Testis (tissue), 2 donors: ENCODE measurements at regions not wholly inside any gene's neighbourhood (a gene's known extent, or its start where the extent isn't known, plus 50 kb on each side); places are given as distances from the start of the nearest gene placed in this dataset.

Source experiments
- DNase-seq: peaks from one replicate; pipeline ENCODE4 v3.0.0-alpha.2; 2019
- H3K27ac ChIP-seq, 2 donors: fragments of 200-600 bp; sonication (generic); one replicate each; pipeline ENCODE4 v1.5.1; 2019
- H3K27me3 ChIP-seq: fragments of 200-600 bp; sonication (generic); one replicate; pipeline ENCODE4 v1.5.1; 2019
- H3K36me3 ChIP-seq: fragments of 200-600 bp; sonication (generic); one replicate; pipeline ENCODE4 v1.5.1; 2017; ENCODE audit warnings: low read depth; ENCODE audit errors: missing control alignments
- H3K4me1 ChIP-seq: fragments of 200-600 bp; sonication (generic); one replicate; pipeline ENCODE4 v1.5.1; 2019
- H3K4me3 ChIP-seq, 2 donors: fragments of 200-600 bp; sonication (generic); one replicate each; pipeline ENCODE4 v1.5.1; 2017 to 2019
- H3K9me3 ChIP-seq: fragments of 200-600 bp; sonication (generic); one replicate; pipeline ENCODE4 v1.5.1; 2017
- POLR2A ChIP-seq: fragments of 450-650 bp; IDR thresholded peaks from one replicate; pipeline ENCODE4 v1.6.1; 2017; ENCODE audit warnings: antibody characterized with exemption, mild to moderate bottlenecking, moderate library complexity
- WGBS, 2 donors: methylation state at CpG; one replicate each; pipeline ENCODE4 v1.1.5; 2018; 5-methylcytosine and 5-hydroxymethylcytosine counted together
- intact Hi-C: fragments of 100-400 bp; cut with DNase I; formaldehyde crosslinking; loops from one replicate; pipeline ENCODE4 v1.15.1; 2023; ENCODE audit warnings: low total_unique reads
- TF ChIP-seq, protein P1 (sequence below), 3 experiments: fragments of 450-650 bp in 2 of 3; fragments of 200-600 bp in 1 of 3; sonication (generic) in 1 of 3; IDR thresholded peaks; one replicate each; pipeline ENCODE4 v1.5.1; 2016 to 2019; ENCODE audit warnings: antibody characterized with exemption in 3 of 3, mild to moderate bottlenecking in 2 of 3, moderate library complexity in 1 of 3

DNA sequence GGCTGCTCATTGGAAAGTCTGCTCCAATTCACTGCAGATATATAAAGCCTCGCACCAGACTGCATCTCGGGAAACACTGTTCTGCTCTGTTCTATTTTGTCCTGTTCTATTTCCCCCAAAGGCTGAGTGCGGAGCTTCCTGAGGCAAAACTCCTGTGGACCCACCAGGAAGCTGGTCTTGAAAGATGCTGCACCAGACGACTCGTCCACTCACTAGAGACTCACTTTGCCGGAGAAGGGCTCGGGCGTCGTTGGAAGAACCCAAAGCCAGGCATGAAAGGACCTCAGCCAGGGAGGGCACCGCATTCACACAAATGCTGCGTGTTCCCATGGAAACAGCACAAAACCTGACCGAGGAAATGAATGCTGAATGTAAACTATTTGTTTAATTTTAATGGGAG lies 331.2 kb upstream of the SFSWAP start:
- intact Hi-C loops: no loop called here
- Histone ChIP-seq H3K9me3 (no peaks in the 10 kb centered on the region), H3K27ac (no peak overlapping the region), H3K27me3 (no peaks in the 10 kb centered on the region), H3K36me3 (no peaks in the 10 kb centered on the region), H3K4me3 (no peak overlapping the region), H3K4me1 (peaks cover 8% of the 10 kb centered on the region)
- TF ChIP-seq, protein P1, sequence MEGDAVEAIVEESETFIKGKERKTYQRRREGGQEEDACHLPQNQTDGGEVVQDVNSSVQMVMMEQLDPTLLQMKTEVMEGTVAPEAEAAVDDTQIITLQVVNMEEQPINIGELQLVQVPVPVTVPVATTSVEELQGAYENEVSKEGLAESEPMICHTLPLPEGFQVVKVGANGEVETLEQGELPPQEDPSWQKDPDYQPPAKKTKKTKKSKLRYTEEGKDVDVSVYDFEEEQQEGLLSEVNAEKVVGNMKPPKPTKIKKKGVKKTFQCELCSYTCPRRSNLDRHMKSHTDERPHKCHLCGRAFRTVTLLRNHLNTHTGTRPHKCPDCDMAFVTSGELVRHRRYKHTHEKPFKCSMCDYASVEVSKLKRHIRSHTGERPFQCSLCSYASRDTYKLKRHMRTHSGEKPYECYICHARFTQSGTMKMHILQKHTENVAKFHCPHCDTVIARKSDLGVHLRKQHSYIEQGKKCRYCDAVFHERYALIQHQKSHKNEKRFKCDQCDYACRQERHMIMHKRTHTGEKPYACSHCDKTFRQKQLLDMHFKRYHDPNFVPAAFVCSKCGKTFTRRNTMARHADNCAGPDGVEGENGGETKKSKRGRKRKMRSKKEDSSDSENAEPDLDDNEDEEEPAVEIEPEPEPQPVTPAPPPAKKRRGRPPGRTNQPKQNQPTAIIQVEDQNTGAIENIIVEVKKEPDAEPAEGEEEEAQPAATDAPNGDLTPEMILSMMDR (IDR thresholded peaks at IDR 0.05): no peak
- no peak for TF ChIP-seq POLR2A
- peak; percentile 11 for DNase-seq
- WGBS, 2 donors: 76 to 78% methylated on average over 12 of the region's 12 CpGs

DNA sequence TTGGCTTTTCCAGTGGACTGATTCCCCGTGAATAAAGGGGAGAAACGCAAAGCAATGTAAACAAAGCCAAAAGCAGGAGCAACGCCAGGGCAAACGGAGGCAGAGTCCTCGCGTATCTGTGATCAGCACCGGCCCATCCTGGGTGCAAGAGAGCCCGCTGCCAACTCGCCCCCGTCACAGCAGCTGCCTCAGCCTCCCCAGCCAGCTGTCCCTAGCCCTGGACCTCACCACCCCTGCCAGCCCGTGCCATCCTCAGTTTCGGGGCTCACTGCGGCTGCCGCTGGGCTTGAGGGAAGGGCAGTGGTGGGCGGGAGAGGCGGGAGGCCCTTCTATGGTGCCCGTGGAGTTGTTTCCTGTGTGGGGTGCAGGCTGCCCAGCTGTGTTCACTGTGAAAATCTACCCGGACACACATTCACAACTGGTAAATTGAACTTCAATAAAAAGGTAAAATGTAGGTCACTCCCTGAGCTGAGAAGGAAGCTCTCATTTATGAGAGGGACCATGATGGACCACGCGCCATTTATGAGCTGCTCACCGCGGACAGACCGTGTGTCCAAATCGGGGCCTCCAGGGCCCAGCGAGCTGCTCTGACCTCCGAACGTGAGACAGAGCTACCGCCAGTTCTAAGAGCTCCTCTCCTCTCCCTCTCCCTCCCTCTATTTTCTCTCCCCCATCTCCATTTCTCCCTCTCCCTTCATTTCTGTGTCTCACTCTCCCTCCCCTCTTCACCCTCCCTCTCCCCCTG lies 330.5 kb upstream of the SFSWAP start:
- no peaks in the 10 kb centered on the region for H3K27me3 ChIP-seq
- DNase-seq: peak; percentile 6
- H3K4me3 ChIP-seq: no peak overlapping the region
- TF ChIP-seq, protein P1 (IDR thresholded peaks at IDR 0.05): no peak
- TF ChIP-seq POLR2A: no peak
- 88% methylated on average over 28 of the region's 28 CpGs for whole genome bisulfite sequencing, 2 donors
- no peaks in the 10 kb centered on the region for H3K9me3 ChIP-seq
- H3K36me3 ChIP-seq: no peaks in the 10 kb centered on the region
- H3K4me1 ChIP-seq: peaks cover 4% of the 10 kb centered on the region
- no peak overlapping the region for H3K27ac ChIP-seq
- intact Hi-C loops: no loop called here

DNA sequence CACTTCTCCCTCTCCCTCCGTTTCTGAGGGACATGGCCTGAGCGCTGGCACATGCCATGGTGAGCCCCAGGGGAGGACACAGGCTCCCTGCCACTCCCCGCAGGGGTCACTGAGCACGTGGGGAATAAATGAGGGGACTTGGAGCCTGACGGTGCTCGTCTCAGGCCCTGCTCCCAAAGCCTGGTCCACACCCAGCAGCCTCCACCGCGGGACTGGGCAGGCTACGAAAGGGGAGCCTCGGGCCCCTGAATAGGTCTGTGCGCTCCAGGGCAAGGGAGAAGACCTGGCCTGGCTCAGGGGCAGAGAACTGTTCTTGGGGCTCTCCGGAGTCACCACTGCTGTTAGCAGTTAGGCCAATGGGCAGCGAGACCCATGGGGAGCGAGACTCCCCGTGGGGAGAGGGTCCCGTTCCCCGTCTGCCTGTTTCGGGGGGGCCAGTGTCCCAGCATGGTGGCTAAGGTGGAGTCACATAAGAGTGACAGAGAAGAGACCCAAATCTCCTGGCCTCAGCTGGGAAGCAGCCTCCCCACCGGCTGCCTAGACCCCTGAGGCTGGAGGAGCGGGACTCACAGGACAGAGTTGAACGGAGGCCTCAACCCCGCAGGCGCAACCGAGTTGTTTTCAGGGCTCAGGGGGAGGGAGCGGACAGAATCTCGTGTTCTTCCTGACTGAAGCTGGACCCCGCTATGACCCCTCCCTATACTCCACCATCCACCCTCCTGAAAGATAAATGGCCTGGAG lies 329.8 kb upstream of the SFSWAP start:
- no peak for DNase-seq
- Histone ChIP-seq H3K4me1 (no peaks in the 10 kb centered on the region), H3K4me3 (no peak overlapping the region), H3K27me3 (no peaks in the 10 kb centered on the region), H3K36me3 (no peaks in the 10 kb centered on the region), H3K9me3 (no peaks in the 10 kb centered on the region), H3K27ac (no peak overlapping the region)
- intact Hi-C loops: no loop called here
- 67 to 75% methylated on average over 16 to 27 of the region's 27 CpGs for WGBS, 2 donors
- TF ChIP-seq, protein P1 (IDR thresholded peaks at IDR 0.05): no peak
- TF ChIP-seq POLR2A: no peak

DNA sequence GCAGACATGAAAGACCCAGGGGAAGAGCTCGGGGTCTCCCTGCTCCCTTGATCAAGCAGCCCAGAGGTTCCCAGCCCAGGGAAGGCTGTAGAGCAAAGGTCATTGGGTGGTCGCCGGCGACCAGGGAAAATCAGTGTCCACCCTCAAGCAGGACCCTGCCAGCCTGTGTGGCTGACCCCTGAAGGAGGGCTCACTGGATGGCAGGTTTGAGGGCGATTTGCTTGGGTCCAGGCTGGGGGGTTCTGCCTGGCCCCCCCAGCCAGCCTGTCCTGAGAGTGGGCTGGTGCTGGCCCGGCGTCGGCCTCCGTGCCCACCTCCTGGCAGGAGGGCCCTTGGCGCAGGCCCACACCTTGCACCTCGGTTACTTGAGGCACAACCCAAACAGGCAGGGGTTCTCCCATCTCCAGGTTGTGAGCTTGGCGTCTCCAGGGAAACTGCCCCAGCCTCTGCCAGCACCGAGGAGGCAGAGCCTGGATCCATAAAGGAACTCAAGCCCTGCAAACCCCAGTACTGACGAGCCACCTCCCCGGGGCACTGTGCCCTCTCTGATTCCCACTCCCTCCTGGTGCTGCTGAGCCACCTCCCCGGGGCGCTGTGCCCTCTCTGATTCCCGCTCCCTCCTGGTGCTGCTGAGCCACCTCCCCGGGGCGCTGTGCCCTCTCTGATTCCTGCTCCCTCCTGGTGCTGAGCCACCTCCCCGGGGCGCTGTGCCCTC lies 329.0 kb upstream of the SFSWAP start:
- DNase-seq: no peak
- no peaks in the 10 kb centered on the region for H3K36me3 ChIP-seq
- no peak overlapping the region for H3K27ac ChIP-seq
- H3K4me3 ChIP-seq: no peak overlapping the region
- TF ChIP-seq, protein P1 (IDR thresholded peaks at IDR 0.05): no peak
- TF ChIP-seq POLR2A: no peak
- intact Hi-C loops: no loop called here
- 80 to 93% methylated on average over 8 to 21 of the region's 22 CpGs for WGBS, 2 donors
- no peaks in the 10 kb centered on the region for H3K27me3 ChIP-seq
- no peaks in the 10 kb centered on the region for H3K9me3 ChIP-seq
- no peaks in the 10 kb centered on the region for H3K4me1 ChIP-seq
